HG02763 (cell line): ENCODE measurements at regions not wholly inside any gene's neighbourhood (a gene's known extent, or its start where the extent isn't known, plus 50 kb on each side); places are given as distances from the start of the nearest gene placed in this dataset.
"Not testable (repeated sequence)": the region's sequence is repeated elsewhere in the genome, so short reads cannot be mapped to it uniquely, and the experiment has no call there.

Source experiments
- ATAC-seq: cut with Tn5 transposase; IDR thresholded peaks from one replicate; pipeline ENCODE4 v1.9.1; 2021; ENCODE audit warnings: mild to moderate bottlenecking, moderate library complexity; ENCODE audit not compliant: unreplicated experiment

- ATAC-seq: no peak
Measured at GRCh38 chr16:17759451-17760390, 289.0 kb upstream of the XYLT1 start.

DNA sequence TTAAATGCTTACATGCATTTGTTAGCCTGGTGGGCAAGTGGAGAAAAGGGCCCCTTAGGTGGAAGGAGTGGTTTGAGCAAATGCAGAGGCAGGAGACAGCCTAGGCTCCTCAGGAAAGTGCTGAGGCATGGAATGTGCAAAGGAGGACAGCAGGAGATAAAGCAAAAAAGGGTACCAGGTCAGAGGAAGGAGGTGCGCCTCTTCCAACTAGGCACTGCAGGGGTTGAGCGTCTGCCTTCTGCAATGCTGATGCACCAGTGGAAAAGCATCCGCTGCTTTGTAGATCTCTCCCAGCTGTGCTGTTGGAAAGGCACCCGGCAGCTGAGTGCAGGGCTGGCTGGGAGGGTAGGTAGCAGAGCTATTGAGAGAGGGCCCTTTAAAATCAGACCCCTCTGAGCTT is 287.0 kb upstream of the XYLT1 start:
- ATAC-seq: no peak

GRCh38 chr16:17755158-17755557 is 284.4 kb upstream of the XYLT1 start:
- ATAC-seq: no peak

- ATAC-seq: no peak
Measured at GRCh38 chr16:17753434-17753833, 282.7 kb upstream of the XYLT1 start.

DNA sequence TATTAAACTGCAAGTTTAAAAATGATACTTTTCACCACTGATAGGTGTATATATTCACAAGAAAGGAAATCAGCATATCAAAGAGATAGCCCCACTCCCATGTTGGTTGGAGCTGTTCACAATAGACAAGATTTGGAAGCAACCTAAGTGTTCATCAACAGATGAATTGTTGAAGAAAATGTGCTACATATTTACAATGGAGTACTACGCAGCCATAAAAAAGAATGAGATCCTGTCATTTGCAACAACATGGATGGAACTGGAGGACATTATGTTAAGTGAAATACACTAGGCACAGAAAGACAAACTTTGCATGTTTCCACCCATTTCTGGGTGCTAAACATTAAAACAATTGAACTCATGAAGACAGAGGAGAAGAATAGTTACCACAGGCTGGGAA is 278.9 kb upstream of the XYLT1 start:
- ATAC-seq: no peak

GRCh38 chr16:17748044-17748719 is 277.4 kb upstream of the XYLT1 start:
- no peak for ATAC-seq

- ATAC-seq: no peak
Measured at GRCh38 chr16:17747081-17747756, 276.5 kb upstream of the XYLT1 start.

DNA sequence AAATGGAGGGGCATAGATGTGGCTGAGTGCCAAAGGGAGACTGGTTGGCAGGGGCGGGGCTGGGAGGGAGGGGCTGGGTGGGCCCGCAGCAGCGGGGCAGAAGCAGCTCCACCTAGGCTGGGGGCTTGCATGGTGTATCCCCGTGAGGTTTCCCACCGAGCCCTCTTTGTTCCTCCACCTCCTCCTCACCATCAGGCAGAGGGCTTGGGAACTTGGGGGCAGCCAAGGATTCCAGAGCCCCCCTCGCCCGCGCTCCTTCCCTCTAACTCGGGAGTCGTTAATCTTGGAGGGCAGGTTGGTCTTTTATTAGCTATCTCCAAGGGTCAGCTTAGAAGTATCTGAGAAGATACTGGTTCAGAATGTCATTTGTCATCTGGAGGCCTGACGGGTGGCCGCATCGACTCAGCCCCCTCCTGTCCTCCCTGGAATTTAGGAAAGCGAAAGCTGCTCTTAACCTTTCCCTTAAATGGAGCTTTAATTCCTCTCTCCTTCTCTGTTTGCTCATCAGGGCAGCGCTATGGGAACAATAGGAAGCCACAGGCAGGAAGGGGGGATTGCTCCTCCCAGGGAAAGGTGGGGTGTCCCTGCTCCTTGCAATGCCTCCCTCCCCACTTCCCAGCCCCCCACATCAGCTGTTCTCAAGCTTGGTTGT is 274.3 kb upstream of the XYLT1 start:
- ATAC-seq: no peak

GRCh38 chr16:17743578-17743977 is 272.8 kb upstream of the XYLT1 start:
- no peak for ATAC-seq

DNA sequence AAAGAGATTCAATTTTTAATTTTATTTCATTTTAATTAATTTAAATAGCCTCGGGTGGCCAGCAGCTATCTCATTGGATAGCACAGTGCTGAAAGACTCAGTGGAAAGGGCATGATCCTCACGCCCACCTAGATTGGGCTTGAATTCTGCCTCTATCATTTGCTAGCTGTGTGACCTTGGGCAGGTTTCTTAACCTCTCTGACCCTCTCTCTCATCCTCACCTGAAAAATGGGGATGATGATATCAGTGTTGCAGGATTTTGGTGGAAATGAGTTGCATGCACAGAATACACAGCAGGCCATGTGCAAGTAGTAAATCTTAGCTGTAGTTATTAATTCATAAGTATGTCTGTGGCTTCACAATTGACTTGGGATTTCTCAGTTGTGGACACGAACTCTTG is 272.4 kb upstream of the XYLT1 start:
- no peak for ATAC-seq

GRCh38 chr16:17735099-17735498 is 264.3 kb upstream of the XYLT1 start:
- not testable (repeated sequence) for ATAC-seq

GRCh38 chr16:17729820-17730219 is 259.1 kb upstream of the XYLT1 start:
- no peak for ATAC-seq

DNA sequence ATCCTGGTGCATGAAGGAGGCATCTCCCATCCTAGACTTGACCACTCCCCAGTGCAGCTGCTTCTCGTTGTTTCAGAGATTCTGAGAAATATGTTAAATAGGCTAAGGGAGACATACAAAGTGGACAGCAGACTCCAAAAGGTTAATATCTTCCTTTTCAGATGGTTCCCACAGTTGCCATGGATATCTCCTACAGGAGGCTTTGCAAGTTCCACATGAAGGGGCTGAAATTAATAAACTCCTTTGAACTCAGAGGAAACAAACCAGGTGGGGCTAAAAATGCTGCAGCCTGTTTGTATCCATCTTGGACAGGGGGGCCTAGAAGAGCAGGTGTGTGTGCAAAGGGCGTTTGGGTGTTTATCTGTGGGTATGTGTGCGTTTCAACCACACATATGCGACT is 257.4 kb upstream of the XYLT1 start:
- ATAC-seq: no peak

DNA sequence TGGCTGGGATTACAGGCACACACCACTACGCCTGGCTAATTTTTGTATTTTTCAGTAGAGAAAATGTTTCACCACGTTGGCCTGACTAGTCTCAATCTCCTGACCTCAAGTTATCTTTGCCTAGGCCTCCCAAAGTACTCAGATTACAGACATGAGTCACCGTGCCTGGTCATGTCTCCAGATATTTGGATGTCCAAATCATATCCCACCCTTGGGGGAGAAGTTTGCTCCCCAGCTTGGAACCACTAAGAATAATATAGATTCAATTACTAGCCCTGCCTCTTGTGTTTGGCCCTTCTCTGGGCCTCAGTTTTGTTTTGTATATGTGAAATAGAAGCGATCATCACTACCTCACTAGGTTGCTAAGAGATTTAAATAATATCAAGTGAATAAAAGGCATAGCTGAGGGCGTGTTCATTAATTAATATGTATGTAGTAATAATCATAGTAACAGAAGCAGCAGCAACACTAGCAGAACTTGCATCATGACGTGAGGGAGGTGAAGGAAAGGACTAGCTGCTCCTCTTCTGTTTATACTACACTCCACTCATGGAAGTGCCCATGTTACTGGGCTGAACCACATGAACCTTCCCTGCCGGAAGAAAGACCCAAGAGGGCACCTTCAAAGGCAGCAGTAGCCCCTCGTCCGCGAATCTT is 253.6 kb upstream of the XYLT1 start:
- no peak for ATAC-seq

GRCh38 chr16:17723531-17724134 is 252.9 kb upstream of the XYLT1 start:
- ATAC-seq: no peak

DNA sequence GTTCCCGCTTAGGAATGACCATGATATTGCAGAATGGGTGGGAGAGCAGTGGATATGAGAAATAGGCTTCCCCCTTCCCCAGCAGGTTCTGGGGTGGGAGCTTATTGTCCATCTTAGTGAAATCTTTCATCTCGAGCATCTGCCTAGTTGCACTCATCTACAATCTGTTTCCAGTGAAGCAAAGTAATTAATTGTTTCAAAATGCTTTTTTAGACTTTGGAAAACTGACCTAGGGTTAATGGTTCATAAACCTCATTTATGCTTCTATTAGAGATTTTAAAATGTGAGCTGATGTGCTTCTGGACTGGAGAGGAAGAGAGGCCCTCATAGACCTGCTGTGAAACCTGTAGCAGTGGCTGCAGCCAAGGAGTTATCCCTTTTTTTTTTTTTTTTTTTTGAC is 247.7 kb upstream of the XYLT1 start:
- no peak for ATAC-seq

DNA sequence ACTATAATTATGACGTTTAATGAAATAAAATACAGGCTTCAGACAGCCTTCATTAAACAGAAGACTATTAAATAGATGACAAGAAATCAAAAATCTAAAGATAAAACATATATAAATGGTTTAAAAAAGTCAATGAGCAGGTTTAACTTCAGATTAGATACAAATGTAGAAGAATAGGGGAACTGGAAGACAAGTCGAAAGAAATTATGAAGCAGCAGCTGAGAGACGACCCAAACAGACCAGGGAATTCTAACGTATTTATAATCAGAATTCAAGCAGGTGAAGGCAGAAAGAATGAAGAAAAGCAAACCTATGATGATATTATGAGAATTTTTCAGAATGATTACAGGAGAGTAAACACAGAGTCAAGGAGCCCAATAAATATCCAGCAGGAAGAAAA is 235.1 kb upstream of the XYLT1 start:
- ATAC-seq: no peak

GRCh38 chr16:17696616-17697015 is 225.9 kb upstream of the XYLT1 start:
- ATAC-seq: no peak

DNA sequence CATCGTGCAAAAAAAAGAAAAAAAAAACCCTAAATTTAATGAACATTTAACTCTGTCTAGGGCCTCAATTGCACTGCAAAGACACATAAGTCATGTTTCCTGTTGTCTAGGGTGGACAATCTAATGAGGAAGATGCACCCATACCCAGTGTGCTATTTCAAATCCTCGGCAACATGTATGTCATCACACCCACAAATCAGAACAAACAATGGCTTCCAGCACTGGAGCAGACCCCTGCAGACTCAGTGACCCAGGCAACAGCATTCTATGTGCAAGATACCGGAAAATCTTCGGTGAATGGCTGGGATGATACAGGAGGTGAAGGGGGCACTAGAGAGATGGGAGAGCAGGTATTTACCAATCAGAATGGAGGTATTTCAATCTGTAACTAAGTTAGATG is 221.7 kb upstream of the XYLT1 start:
- ATAC-seq: no peak

DNA sequence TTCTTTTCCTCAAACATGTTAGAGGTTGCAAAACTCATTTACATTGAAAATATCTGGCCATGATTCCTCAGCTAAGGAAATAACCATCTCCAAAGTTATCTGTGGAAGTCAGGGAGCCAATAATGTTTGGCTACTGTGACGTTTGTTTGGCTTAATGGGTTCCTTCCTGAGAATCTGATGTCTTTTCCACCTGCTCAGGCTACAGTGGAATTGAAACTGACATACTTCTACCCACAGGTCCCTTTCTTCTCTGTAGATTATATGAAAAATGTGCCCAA is 221.1 kb upstream of the XYLT1 start:
- no peak for ATAC-seq
